ENCODE measurements at regions not wholly inside any gene's neighbourhood (a gene's known extent, or its start where the extent isn't known, plus 50 kb on each side); places are given as distances from the start of the nearest gene placed in this dataset.
"Not testable (repeated sequence)": the region's sequence is repeated elsewhere in the genome, so short reads cannot be mapped to it uniquely, and the experiment has no call there.

DNA sequence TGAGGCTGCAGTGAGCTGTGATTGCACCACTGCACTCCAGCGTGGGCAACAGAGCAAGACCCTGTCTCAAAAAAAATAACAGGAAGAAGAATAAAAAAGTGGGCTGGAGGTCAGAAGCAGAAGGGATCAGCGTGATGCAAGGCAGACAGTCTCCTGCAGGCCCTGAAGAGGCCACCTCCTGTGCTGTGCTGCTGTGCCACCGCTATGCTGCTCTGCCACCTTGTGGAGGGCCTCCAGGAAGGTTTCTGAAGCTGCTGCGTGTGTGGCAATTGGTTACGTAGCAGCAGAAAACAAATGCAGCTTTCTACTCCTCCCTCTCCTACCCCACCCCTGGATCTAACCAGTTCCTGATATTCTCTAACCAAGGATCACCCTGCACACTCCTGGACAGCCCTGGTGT is 815.5 kb downstream of the KCNJ18 start:
- DNase-seq = peak; percentile 4

GRCh38 chr17:22510504-22510903 is 818.2 kb downstream of the KCNJ18 start:
- DNase-seq = no peak

GRCh38 chr17:22511431-22511830 is 819.1 kb downstream of the KCNJ18 start:
- DNase-seq = no peak

GRCh38 chr17:22512057-22512456 is 819.7 kb downstream of the KCNJ18 start:
- no peak for DNase-seq

GRCh38 chr17:22512506-22512905 is 820.2 kb downstream of the KCNJ18 start:
- no peak for DNase-seq

DNA sequence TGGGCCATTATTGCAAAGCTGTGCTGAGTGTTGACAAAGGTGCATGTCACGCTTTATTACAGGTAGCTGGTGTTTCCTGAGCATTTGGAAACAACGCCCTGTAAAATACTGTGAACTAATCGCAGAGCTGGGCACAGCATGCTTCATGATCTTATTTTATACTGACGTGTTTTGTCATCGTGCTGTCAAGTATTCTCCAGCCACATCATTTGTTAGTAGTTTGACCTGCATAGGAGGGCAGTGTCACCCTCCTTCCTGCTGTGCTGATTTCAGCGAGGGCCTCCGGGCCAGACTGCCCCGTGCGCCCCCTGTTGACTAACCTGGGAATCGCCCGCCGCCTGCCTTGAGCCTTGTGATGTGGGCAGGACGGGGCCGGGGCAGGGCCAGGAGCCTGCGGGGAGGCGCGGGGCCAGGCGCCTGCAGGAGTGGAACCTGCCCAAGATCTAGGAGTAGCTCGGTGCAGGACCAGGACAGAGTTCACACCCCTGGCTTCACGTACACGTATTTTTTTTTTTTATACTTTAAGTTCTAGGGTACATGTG is 820.7 kb downstream of the KCNJ18 start:
- no peak for DNase-seq

DNA sequence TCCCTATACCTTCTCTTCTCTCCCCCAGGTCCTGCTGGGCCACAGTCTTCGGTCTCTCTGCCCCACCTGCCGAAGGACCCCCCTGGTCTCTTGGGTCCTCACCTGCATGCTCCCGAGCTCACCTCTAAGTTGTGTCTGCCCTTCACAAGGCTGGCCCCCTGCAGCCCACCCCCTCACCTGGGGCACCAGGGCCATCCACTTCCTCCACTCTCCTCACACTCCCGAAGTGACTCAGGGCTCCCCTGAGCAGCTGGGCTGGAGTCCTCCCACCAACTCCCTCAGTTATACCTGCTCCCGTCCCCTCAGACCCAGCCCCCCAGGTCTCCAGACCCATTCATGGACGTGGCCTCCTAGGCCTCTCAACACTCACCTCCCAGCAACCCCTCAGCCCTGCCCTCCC is 822.0 kb downstream of the KCNJ18 start:
- no peak for DNase-seq

DNA sequence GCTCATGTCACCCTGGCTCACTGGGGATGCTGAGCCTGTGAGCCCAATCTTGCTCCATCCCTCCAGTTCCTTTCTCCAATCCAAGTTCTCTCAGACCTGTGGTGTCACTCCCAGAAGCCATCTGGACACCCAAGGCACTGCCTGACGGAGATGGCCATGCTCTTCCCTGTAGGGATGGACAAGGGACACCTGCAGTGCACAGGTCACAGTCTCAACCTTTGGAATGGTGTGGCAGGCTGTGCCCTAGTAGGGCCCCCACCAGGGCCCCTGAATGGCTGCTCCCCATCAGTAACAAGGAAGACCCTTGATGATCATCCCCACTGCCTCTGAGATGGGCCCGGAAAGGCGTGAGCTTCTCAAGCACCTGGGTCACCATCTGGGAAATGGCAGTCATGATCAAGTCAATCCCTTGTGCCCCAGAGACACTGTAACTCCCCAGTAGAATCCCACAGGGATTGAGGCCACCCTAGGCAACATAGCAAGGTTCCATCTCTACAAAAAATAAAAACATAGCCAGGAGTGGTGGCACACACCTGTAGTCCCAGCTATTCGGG is 822.5 kb downstream of the KCNJ18 start:
- DNase-seq = no peak

DNA sequence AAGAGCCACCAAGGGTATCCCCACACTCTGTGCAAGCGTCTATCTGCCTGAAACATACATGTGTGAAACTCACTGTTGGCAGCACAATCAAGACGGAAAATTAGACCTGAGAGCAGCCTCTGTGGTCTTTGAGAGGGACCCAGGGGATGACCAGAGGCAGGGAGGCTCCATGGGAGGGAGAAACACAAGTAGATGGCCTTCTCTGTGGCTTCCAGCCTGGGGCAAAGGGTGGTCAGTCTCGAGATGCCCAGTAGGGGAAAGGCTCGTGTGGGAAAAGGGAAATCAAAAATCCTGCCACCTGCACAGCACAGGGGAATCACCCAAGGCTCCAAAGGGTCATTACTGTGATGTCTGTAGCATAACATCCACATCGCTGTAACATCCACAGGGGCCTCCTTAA is 823.3 kb downstream of the KCNJ18 start:
- DNase-seq = no peak

- DNase-seq = no peak
These were observed 824.7 kb downstream of the KCNJ18 start for GRCh38 chr17:22516861-22517636.

- DNase-seq = no peak
These were observed 825.4 kb downstream of the KCNJ18 start for GRCh38 chr17:22517716-22518115.

DNA sequence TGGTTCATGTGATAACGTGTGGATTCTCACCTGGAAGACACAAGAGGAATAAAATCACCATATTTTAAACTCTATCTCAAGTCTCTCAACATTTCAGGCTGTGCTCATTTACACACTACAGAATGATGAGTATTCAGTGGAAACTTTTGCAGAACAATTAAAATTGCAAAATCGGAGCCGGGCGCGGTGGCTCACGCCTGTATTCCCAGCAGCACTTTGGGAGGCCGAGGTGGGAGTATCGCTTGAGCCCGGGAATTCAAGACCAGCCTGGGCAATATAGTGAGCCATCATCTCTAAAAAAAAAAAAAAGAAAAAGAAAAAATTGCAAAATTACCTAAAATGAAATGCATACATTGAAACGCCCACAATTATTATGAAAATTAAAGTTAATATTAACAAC is 825.9 kb downstream of the KCNJ18 start:
- no peak for DNase-seq

GRCh38 chr17:22548873-22549272 is 856.5 kb downstream of the KCNJ18 start:
- DNase-seq = not testable (repeated sequence)

DNA sequence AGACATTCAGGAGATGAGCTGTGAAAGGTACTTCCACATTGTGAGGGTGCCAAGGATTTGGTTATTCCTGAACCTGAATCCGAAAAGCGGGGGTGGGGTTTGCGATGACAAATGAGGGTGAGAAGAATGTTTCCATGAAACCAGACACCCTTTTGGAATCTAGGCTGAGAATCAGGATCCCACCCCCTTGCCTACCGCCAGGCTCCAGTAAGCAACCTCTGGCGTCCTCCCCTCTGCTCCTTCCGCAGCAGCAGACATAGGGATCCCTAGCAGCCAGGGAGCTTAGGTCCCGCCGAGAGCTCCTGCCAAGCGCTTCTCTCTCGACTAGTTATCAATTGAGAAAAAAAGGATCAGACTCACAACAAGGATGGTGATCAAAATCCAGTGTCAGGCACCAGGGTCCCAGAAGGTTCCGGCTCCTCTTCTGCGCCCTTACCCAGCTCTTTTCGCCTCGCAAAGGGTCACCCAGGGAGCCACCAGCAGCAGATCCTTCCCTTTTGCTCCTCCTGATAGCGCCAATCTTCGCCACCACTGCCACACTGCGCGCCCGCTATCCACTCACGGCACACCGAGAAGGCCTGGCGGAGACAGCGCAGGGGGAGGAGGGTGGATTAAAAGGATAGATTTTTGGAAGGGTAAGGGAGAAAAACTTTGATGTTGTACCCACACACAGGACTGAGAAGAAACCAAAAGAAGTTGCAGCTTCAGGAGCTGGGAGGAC is 859.5 kb downstream of the KCNJ18 start:
- not testable (repeated sequence) for DNase-seq

GRCh38 chr17:22569459-22570143 is 877.3 kb downstream of the KCNJ18 start:
- DNase-seq = no peak

- no peak for DNase-seq
These were observed 878.0 kb downstream of the KCNJ18 start for GRCh38 chr17:22570144-22570845.

GRCh38 chr17:22599322-22599721 is 907.0 kb downstream of the KCNJ18 start:
- no peak for DNase-seq

- DNase-seq = no peak
These were observed 908.4 kb downstream of the KCNJ18 start for GRCh38 chr17:22600644-22601298.
